ENCODE measurements at regions not wholly inside any gene's neighbourhood (a gene's known extent, or its start where the extent isn't known, plus 50 kb on each side); places are given as distances from the start of the nearest gene placed in this dataset.
"Not testable (repeated sequence)": the region's sequence is repeated elsewhere in the genome, so short reads cannot be mapped to it uniquely, and the experiment has no call there.

GRCh38 chr4:171265190-171265818 is 547.9 kb upstream of the GALNTL6 start:
- Mint-ChIP-seq H3K27ac (no peak overlapping the region), H3K4me1 (no peaks in the 10 kb centered on the region), H3K9me3 (peaks cover 4% of the 10 kb centered on the region), H3K4me3 (no peak overlapping the region), H3K27me3 (no peaks in the 10 kb centered on the region), H3K36me3 (no peaks in the 10 kb centered on the region)
- DNase-seq: no peak

GRCh38 chr4:171256223-171256622 is 557.0 kb upstream of the GALNTL6 start:
- no peak overlapping the region for H3K4me3 Mint-ChIP-seq
- H3K9me3 Mint-ChIP-seq: peaks cover 8% of the 10 kb centered on the region
- H3K36me3 Mint-ChIP-seq: no peaks in the 10 kb centered on the region
- H3K4me1 Mint-ChIP-seq: no peaks in the 10 kb centered on the region
- H3K27ac Mint-ChIP-seq: no peak overlapping the region
- H3K27me3 Mint-ChIP-seq: no peaks in the 10 kb centered on the region
- no peak for DNase-seq

- Mint-ChIP-seq H3K9me3 (peaks cover 3% of the 10 kb centered on the region), H3K36me3 (no peaks in the 10 kb centered on the region), H3K4me1 (no peaks in the 10 kb centered on the region), H3K4me3 (no peak overlapping the region), H3K27ac (no peak overlapping the region), H3K27me3 (no peaks in the 10 kb centered on the region)
- DNase-seq: no peak
Measured at GRCh38 chr4:171246948-171247347, 566.3 kb upstream of the GALNTL6 start.

- H3K4me3 Mint-ChIP-seq: no peak overlapping the region
- no peak overlapping the region for H3K27ac Mint-ChIP-seq
- H3K4me1 Mint-ChIP-seq: no peaks in the 10 kb centered on the region
- H3K27me3 Mint-ChIP-seq: no peaks in the 10 kb centered on the region
- H3K9me3 Mint-ChIP-seq: no peaks in the 10 kb centered on the region
- no peak for DNase-seq
- H3K36me3 Mint-ChIP-seq: no peaks in the 10 kb centered on the region
Measured at GRCh38 chr4:171242831-171243230, 570.4 kb upstream of the GALNTL6 start.

GRCh38 chr4:171239196-171239595 is 574.0 kb upstream of the GALNTL6 start:
- Mint-ChIP-seq H3K4me1 (no peaks in the 10 kb centered on the region), H3K36me3 (no peaks in the 10 kb centered on the region), H3K27me3 (no peaks in the 10 kb centered on the region), H3K9me3 (peaks cover 5% of the 10 kb centered on the region), H3K27ac (no peak overlapping the region), H3K4me3 (no peak overlapping the region)
- DNase-seq: no peak

GRCh38 chr4:171235521-171235920 is 577.7 kb upstream of the GALNTL6 start:
- Mint-ChIP-seq H3K4me1 (no peaks in the 10 kb centered on the region), H3K27me3 (no peaks in the 10 kb centered on the region), H3K36me3 (no peaks in the 10 kb centered on the region), H3K9me3 (peaks cover 5% of the 10 kb centered on the region), H3K4me3 (no peak overlapping the region), H3K27ac (no peak overlapping the region)
- no peak for DNase-seq

GRCh38 chr4:171229354-171229753 is 583.9 kb upstream of the GALNTL6 start:
- not testable (repeated sequence) for H3K9me3 Mint-ChIP-seq, H3K27ac Mint-ChIP-seq, H3K36me3 Mint-ChIP-seq, H3K4me1 Mint-ChIP-seq, H3K27me3 Mint-ChIP-seq, H3K4me3 Mint-ChIP-seq, DNase-seq

GRCh38 chr4:171221181-171221580 is 592.0 kb upstream of the GALNTL6 start:
- Mint-ChIP-seq H3K27me3 (no peaks in the 10 kb centered on the region), H3K9me3 (peaks cover 2% of the 10 kb centered on the region), H3K27ac (no peak overlapping the region), H3K4me3 (no peak overlapping the region), H3K4me1 (no peaks in the 10 kb centered on the region), H3K36me3 (no peaks in the 10 kb centered on the region)
- no peak for DNase-seq

- DNase-seq: no peak
- no peak overlapping the region for H3K4me3 Mint-ChIP-seq
- no peaks in the 10 kb centered on the region for H3K27me3 Mint-ChIP-seq
- H3K9me3 Mint-ChIP-seq: peaks cover 5% of the 10 kb centered on the region
- no peaks in the 10 kb centered on the region for H3K4me1 Mint-ChIP-seq
- H3K36me3 Mint-ChIP-seq: no peaks in the 10 kb centered on the region
- H3K27ac Mint-ChIP-seq: no peak overlapping the region
Measured at GRCh38 chr4:171203425-171203824, 609.8 kb upstream of the GALNTL6 start.

GRCh38 chr4:171202908-171203307 is 610.3 kb upstream of the GALNTL6 start:
- H3K27me3 Mint-ChIP-seq: no peaks in the 10 kb centered on the region
- DNase-seq: no peak
- H3K27ac Mint-ChIP-seq: no peak overlapping the region
- no peaks in the 10 kb centered on the region for H3K36me3 Mint-ChIP-seq
- no peaks in the 10 kb centered on the region for H3K4me1 Mint-ChIP-seq
- H3K4me3 Mint-ChIP-seq: no peak overlapping the region
- peaks cover 5% of the 10 kb centered on the region for H3K9me3 Mint-ChIP-seq

GRCh38 chr4:171186700-171187099 is 626.5 kb upstream of the GALNTL6 start:
- Mint-ChIP-seq H3K27me3 (no peaks in the 10 kb centered on the region), H3K27ac (no peak overlapping the region), H3K4me3 (no peak overlapping the region), H3K36me3 (no peaks in the 10 kb centered on the region), H3K4me1 (no peaks in the 10 kb centered on the region), H3K9me3 (no peaks in the 10 kb centered on the region)
- no peak for DNase-seq

GRCh38 chr4:171181090-171181489 is 632.1 kb upstream of the GALNTL6 start:
- Mint-ChIP-seq H3K27ac (no peak overlapping the region), H3K27me3 (no peaks in the 10 kb centered on the region), H3K9me3 (no peaks in the 10 kb centered on the region), H3K4me3 (no peak overlapping the region), H3K4me1 (no peaks in the 10 kb centered on the region), H3K36me3 (no peaks in the 10 kb centered on the region)
- DNase-seq: no peak

- DNase-seq: no peak
- Mint-ChIP-seq H3K27ac (no peak overlapping the region), H3K4me1 (no peaks in the 10 kb centered on the region), H3K27me3 (no peaks in the 10 kb centered on the region), H3K9me3 (peaks cover 5% of the 10 kb centered on the region), H3K36me3 (no peaks in the 10 kb centered on the region), H3K4me3 (no peak overlapping the region)
Measured at GRCh38 chr4:171170671-171171070, 642.5 kb upstream of the GALNTL6 start.

GRCh38 chr4:171169396-171169795 is 643.8 kb upstream of the GALNTL6 start:
- no peak for DNase-seq
- H3K27ac Mint-ChIP-seq: no peak overlapping the region
- peaks cover 5% of the 10 kb centered on the region for H3K9me3 Mint-ChIP-seq
- H3K4me1 Mint-ChIP-seq: no peaks in the 10 kb centered on the region
- H3K27me3 Mint-ChIP-seq: no peaks in the 10 kb centered on the region
- no peaks in the 10 kb centered on the region for H3K36me3 Mint-ChIP-seq
- no peak overlapping the region for H3K4me3 Mint-ChIP-seq

- Mint-ChIP-seq H3K27me3 (no peaks in the 10 kb centered on the region), H3K4me3 (no peak overlapping the region), H3K36me3 (no peaks in the 10 kb centered on the region), H3K9me3 (peaks cover 3% of the 10 kb centered on the region), H3K27ac (no peak overlapping the region), H3K4me1 (no peaks in the 10 kb centered on the region)
- no peak for DNase-seq
Measured at GRCh38 chr4:171162478-171162877, 650.7 kb upstream of the GALNTL6 start.

- peaks cover 1% of the 10 kb centered on the region for H3K9me3 Mint-ChIP-seq
- no peak overlapping the region for H3K27ac Mint-ChIP-seq
Measured at GRCh38 chr4:171157462-171158082, 655.6 kb upstream of the GALNTL6 start.

More at GRCh38 chr4:171157462-171158082, 655.6 kb upstream of the GALNTL6 start:
- Mint-ChIP-seq H3K36me3 (no peaks in the 10 kb centered on the region), H3K4me1 (no peaks in the 10 kb centered on the region), H3K27me3 (no peaks in the 10 kb centered on the region), H3K4me3 (no peak overlapping the region)
- no peak for DNase-seq
